A673 (cell line): ENCODE measurements at regions not wholly inside any gene's neighbourhood (a gene's known extent, or its start where the extent isn't known, plus 50 kb on each side); places are given as distances from the start of the nearest gene placed in this dataset.

Experiments used
- BruUV-seq: library from RNA; stranded (reverse); fragments of 400-500 nt; replicated peaks from 2 replicates; lab custom pipeline; 2021; lab: Mats Ljungman, UMichigan
- CTCF ChIA-PET: fragments of 300-600 bp; sonication (Branson Sonifier 250); formaldehyde crosslinking; loops from one replicate; lab custom pipeline; 2022; ENCODE audit warnings: antibody characterized with exemption; lab: Charles Lee
- POLR2A ChIA-PET: fragments of 300-600 bp; sonication (Branson Sonifier 250); formaldehyde crosslinking; loops from one replicate; lab custom pipeline; 2022; ENCODE audit warnings: antibody characterized with exemption; ENCODE audit not compliant: low non-redundant PET; lab: Charles Lee
- DNase-seq: peaks from one replicate; pipeline ENCODE4 v3.0.0-alpha.2; 2015; ENCODE audit warnings: low spot score
- H3K27ac ChIP-seq: fragments of 200-600 bp; sonication (generic); 2 replicates; pipeline ENCODE4 v1.5.1; 2016; ENCODE audit warnings: mixed run types, low read depth, mild to moderate bottlenecking, mixed read lengths, antibody characterized with exemption, low read length; ENCODE audit not compliant: poor library complexity, severe bottlenecking
- H3K27me3 ChIP-seq: fragments of 200-600 bp; sonication (generic); replicated peaks from 2 replicates; pipeline ENCODE4 v1.6.1; 2017; ENCODE audit warnings: mixed run types, low read depth, mild to moderate bottlenecking, mixed read lengths, antibody characterized with exemption, low read length; ENCODE audit not compliant: insufficient read depth, poor library complexity
- H3K36me3 ChIP-seq: fragments of 200-600 bp; sonication (generic); 2 replicates; pipeline ENCODE4 v1.6.1; 2016; ENCODE audit warnings: mixed run types, mild to moderate bottlenecking, mixed read lengths, antibody characterized with exemption, low read length; ENCODE audit not compliant: insufficient read depth, poor library complexity, severe bottlenecking
- H3K4me1 ChIP-seq: fragments of 200-600 bp; sonication (generic); 2 replicates; pipeline ENCODE4 v1.6.1; 2017; ENCODE audit warnings: mixed run types, mild to moderate bottlenecking, mixed read lengths, antibody characterized with exemption, low read length; ENCODE audit not compliant: insufficient read depth, poor library complexity, severe bottlenecking
- H3K4me3 ChIP-seq: fragments of 200-600 bp; sonication (generic); 2 replicates; pipeline ENCODE4 v1.5.1; 2016; ENCODE audit warnings: low read depth, mixed run types, mild to moderate bottlenecking, mixed read lengths, low read length; ENCODE audit not compliant: poor library complexity, severe bottlenecking
- H3K9me3 ChIP-seq: fragments of 200-600 bp; sonication (generic); 2 replicates; pipeline ENCODE4 v1.6.1; 2016; ENCODE audit warnings: mixed run types, low read depth, mild to moderate bottlenecking, mixed read lengths, antibody characterized with exemption, low read length; ENCODE audit not compliant: poor library complexity, severe bottlenecking
- EZH2 ChIP-seq: fragments of 200-600 bp; sonication (generic); IDR thresholded peaks from 2 replicates; pipeline ENCODE4 v1.6.1; 2017; ENCODE audit warnings: borderline replicate concordance, low read depth, mild to moderate bottlenecking, mixed read lengths, antibody characterized with exemption, low read length; ENCODE audit not compliant: poor library complexity, severe bottlenecking
- intact Hi-C: fragments of 100-400 bp; cut with micrococcal nuclease; formaldehyde crosslinking; loops from one replicate; pipeline ENCODE4 v1.10.0; 2022; ENCODE audit not compliant: unreplicated experiment
- TF ChIP-seq, protein P1 (sequence below): fragments of 300-800, 200-600 bp; sonication (generic); conservative IDR thresholded peaks from 2 replicates; pipeline ENCODE4 v1.5.1; 2017; ENCODE audit warnings: low read depth, mild to moderate bottlenecking, antibody characterized with exemption, low read length, moderate library complexity, mixed read lengths

DNA sequence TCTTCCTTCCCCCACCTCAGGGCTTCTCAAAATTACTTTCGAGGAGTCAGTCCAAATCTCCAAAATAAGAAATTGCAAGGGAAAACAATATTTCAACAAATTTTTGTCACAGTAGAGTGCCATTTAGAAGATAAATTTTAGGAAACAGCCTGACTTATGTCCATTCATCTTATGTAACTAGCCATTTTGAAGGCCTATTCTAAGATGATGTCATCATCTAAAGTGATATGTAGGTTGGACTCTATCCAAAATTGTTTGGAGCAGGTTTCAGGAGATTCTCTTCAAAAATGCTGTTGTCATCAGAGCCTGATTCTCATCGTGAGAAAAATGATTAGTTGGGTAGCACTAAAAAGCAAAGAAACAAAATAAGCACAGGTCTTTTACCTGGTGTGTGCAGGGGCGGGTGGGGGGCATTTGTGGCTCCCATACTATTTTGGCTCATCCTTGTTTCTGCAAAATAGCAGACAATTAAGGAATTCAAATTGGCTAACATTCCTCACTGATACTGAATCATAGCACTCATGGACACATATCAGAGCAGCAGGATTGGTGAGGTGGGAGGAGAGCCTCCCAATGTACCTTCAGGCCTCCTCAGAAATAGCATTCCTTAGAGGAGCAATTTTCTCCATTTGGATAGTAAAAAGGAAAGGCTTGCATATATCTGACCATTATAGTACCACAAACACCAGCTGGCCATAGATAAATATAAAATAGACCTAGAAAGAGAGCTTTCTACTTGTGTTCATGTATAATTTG lies 360.9 kb upstream of the NAV3 start:
- intact Hi-C loops = no loop called here
- no peak for DNase-seq
- H3K9me3 ChIP-seq = no peaks in the 10 kb centered on the region
- no TSS peak for BruUV-seq
- H3K27me3 ChIP-seq = no peaks in the 10 kb centered on the region
- TF ChIP-seq EZH2 = no peak
- TF ChIP-seq, protein P1, sequence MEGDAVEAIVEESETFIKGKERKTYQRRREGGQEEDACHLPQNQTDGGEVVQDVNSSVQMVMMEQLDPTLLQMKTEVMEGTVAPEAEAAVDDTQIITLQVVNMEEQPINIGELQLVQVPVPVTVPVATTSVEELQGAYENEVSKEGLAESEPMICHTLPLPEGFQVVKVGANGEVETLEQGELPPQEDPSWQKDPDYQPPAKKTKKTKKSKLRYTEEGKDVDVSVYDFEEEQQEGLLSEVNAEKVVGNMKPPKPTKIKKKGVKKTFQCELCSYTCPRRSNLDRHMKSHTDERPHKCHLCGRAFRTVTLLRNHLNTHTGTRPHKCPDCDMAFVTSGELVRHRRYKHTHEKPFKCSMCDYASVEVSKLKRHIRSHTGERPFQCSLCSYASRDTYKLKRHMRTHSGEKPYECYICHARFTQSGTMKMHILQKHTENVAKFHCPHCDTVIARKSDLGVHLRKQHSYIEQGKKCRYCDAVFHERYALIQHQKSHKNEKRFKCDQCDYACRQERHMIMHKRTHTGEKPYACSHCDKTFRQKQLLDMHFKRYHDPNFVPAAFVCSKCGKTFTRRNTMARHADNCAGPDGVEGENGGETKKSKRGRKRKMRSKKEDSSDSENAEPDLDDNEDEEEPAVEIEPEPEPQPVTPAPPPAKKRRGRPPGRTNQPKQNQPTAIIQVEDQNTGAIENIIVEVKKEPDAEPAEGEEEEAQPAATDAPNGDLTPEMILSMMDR = no peak
- no peak overlapping the region for H3K4me3 ChIP-seq
- H3K4me1 ChIP-seq = no peaks in the 10 kb centered on the region
- no peak overlapping the region for H3K27ac ChIP-seq
- no peaks in the 10 kb centered on the region for H3K36me3 ChIP-seq
- CTCF ChIA-PET = no interaction called here
- POLR2A ChIA-PET = no interaction called here

DNA sequence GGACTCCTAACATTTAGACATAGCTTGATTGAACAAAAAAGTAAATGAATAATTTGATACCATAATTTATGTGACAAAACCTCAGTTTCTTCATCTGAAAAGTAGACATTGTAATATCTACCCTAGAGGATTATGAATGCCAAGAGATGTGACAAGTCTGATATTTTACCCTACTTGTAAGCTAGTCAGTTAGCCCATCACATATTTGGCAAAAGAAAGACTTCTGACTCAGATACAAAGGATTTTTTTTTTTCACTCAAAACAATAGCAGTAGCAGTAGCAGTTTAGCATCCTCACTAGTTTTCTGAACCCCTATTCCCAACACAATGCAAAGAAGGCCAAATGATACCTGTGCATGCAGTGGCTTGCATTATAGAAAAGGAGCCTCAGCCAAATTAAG lies 377.3 kb upstream of the E2F7 start:
- TF ChIP-seq, protein P1 = no peak
- no peak for TF ChIP-seq EZH2
- intact Hi-C loops = no loop called here
- ChIA-PET CTCF (no interaction called here), POLR2A (no interaction called here)
- Histone ChIP-seq H3K36me3 (no peaks in the 10 kb centered on the region), H3K4me1 (no peaks in the 10 kb centered on the region), H3K4me3 (no peak overlapping the region), H3K27me3 (peaks cover 24% of the 10 kb centered on the region), H3K9me3 (no peaks in the 10 kb centered on the region), H3K27ac (no peak overlapping the region)
- no TSS peak for BruUV-seq
- DNase-seq = no peak

DNA sequence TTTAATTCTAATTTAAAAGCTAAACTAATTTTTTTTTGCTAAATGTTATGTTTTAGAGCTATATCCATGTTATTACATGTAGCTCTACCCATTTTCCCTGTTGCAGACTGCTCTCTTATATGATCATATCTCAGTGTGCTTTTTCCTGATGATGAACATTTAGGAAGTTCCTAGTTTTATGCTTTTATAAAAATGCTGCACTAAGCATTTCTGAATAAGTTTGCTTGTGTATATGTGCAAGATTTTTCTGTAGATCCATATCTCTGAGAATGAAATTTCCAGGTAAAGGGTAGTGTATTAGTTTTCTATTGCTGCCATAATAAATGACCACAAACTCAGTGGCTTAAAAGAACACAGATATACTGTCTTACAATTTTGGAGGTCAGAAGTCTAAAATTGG lies 374.4 kb upstream of the E2F7 start:
- ChIA-PET POLR2A (no interaction called here), CTCF (no interaction called here)
- intact Hi-C loops = no loop called here
- no peaks in the 10 kb centered on the region for H3K9me3 ChIP-seq
- TF ChIP-seq, protein P1 = no peak
- no peak for TF ChIP-seq EZH2
- H3K27me3 ChIP-seq = peaks cover 18% of the 10 kb centered on the region
- no TSS peak for BruUV-seq
- DNase-seq = no peak
- no peak overlapping the region for H3K4me3 ChIP-seq
- H3K27ac ChIP-seq = no peak overlapping the region
- no peaks in the 10 kb centered on the region for H3K4me1 ChIP-seq
- H3K36me3 ChIP-seq = no peaks in the 10 kb centered on the region
